NCI-H2171 treated with DMSO at 0.1 percent for 48 hours (cell line): ENCODE measurements at regions not wholly inside any gene's neighbourhood (a gene's known extent, or its start where the extent isn't known, plus 50 kb on each side); places are given as distances from the start of the nearest gene placed in this dataset.

Source experiments
- DNase-seq: peaks from one replicate; lab custom pipeline; 2025; lab: John Stamatoyannopoulos, UW

GRCh38 chr22:47929073-47929472 lies 1166.6 kb downstream of the TBC1D22A start:
- peak; percentile 27 for DNase-seq

- DNase-seq = no peak
Observed at GRCh38 chr22:47928631-47929030, 1166.2 kb downstream of the TBC1D22A start.

- no peak for DNase-seq
Observed at GRCh38 chr22:47927648-47928210, 1165.3 kb downstream of the TBC1D22A start.

GRCh38 chr22:47923011-47923427 lies 1160.6 kb downstream of the TBC1D22A start:
- no peak for DNase-seq

- DNase-seq = peak; percentile 64
Observed at GRCh38 chr22:47921906-47922305, 1159.5 kb downstream of the TBC1D22A start.

- no peak for DNase-seq
Observed at GRCh38 chr22:47920380-47920959, 1158.0 kb downstream of the TBC1D22A start.

- no peak for DNase-seq
Observed at GRCh38 chr22:47919893-47920292, 1157.4 kb downstream of the TBC1D22A start.

- peak; percentile 83 for DNase-seq
Observed at GRCh38 chr22:47919001-47919441, 1156.6 kb downstream of the TBC1D22A start.

- DNase-seq = peak; percentile 75
Observed at GRCh38 chr22:47918276-47918921, 1155.9 kb downstream of the TBC1D22A start.

GRCh38 chr22:47914481-47915097 lies 1152.1 kb downstream of the TBC1D22A start:
- no peak for DNase-seq

- DNase-seq = no peak
Observed at GRCh38 chr22:47902646-47903180, 1140.3 kb downstream of the TBC1D22A start.

- DNase-seq = no peak
Observed at GRCh38 chr22:47901911-47902310, 1139.5 kb downstream of the TBC1D22A start.

GRCh38 chr22:47899894-47900293 lies 1137.4 kb downstream of the TBC1D22A start:
- DNase-seq = no peak

GRCh38 chr22:47898946-47899345 lies 1136.5 kb downstream of the TBC1D22A start:
- no peak for DNase-seq

GRCh38 chr22:47891609-47892008 lies 1129.2 kb downstream of the TBC1D22A start:
- DNase-seq = no peak

- DNase-seq = no peak
Observed at GRCh38 chr22:47888817-47889216, 1126.4 kb downstream of the TBC1D22A start.

- DNase-seq = no peak
Observed at GRCh38 chr22:47884775-47885174, 1122.3 kb downstream of the TBC1D22A start.

- DNase-seq = no peak
Observed at GRCh38 chr22:47884200-47884599, 1121.8 kb downstream of the TBC1D22A start.

GRCh38 chr22:47883757-47884156 lies 1121.3 kb downstream of the TBC1D22A start:
- DNase-seq = no peak

GRCh38 chr22:47879346-47879745 lies 1116.9 kb downstream of the TBC1D22A start:
- no peak for DNase-seq

- no peak for DNase-seq
Observed at GRCh38 chr22:47878460-47878859, 1116.0 kb downstream of the TBC1D22A start.

- DNase-seq = no peak
Observed at GRCh38 chr22:47872761-47873535, 1110.5 kb downstream of the TBC1D22A start.
